ENCODE measurements at regions not wholly inside any gene's neighbourhood (a gene's known extent, or its start where the extent isn't known, plus 50 kb on each side); places are given as distances from the start of the nearest gene placed in this dataset.

- no peak for TF ChIP-seq POLR2A (IDR thresholded peaks at IDR 0.05)
- TF ChIP-seq, protein P1, sequence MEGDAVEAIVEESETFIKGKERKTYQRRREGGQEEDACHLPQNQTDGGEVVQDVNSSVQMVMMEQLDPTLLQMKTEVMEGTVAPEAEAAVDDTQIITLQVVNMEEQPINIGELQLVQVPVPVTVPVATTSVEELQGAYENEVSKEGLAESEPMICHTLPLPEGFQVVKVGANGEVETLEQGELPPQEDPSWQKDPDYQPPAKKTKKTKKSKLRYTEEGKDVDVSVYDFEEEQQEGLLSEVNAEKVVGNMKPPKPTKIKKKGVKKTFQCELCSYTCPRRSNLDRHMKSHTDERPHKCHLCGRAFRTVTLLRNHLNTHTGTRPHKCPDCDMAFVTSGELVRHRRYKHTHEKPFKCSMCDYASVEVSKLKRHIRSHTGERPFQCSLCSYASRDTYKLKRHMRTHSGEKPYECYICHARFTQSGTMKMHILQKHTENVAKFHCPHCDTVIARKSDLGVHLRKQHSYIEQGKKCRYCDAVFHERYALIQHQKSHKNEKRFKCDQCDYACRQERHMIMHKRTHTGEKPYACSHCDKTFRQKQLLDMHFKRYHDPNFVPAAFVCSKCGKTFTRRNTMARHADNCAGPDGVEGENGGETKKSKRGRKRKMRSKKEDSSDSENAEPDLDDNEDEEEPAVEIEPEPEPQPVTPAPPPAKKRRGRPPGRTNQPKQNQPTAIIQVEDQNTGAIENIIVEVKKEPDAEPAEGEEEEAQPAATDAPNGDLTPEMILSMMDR (IDR thresholded peaks at IDR 0.05): no peak
- intact Hi-C loops (cut with DNase I): no loop called here
- no peaks in the 10 kb centered on the region for H3K36me3 ChIP-seq (replicated peaks in 1 of 2)
- no peak for DNase-seq
- H3K27me3 ChIP-seq: no peaks in the 10 kb centered on the region
- H3K4me3 ChIP-seq: no peak overlapping the region
- no peaks in the 10 kb centered on the region for H3K4me1 ChIP-seq (replicated peaks in 1 of 2)
- WGBS, 4 donors: 76 to 79% (median 78%) methylated on average over 5 of the region's 5 CpGs
- H3K27ac ChIP-seq: no peak overlapping the region
- no peaks in the 10 kb centered on the region for H3K9me3 ChIP-seq (replicated peaks in 1 of 3)
These were observed 331.1 kb downstream of the DOK5 start for GRCh38 chr20:54806462-54806861.

GRCh38 chr20:54794874-54795273 lies 319.5 kb downstream of the DOK5 start:
- H3K36me3 ChIP-seq (replicated peaks in 1 of 2): no peaks in the 10 kb centered on the region
- H3K27me3 ChIP-seq: no peaks in the 10 kb centered on the region
- TF ChIP-seq, protein P1 (IDR thresholded peaks at IDR 0.05): no peak
- no peak for TF ChIP-seq POLR2A (IDR thresholded peaks at IDR 0.05)
- H3K4me3 ChIP-seq: no peak overlapping the region
- H3K4me1 ChIP-seq (replicated peaks in 1 of 2): no peaks in the 10 kb centered on the region
- no peak overlapping the region for H3K27ac ChIP-seq
- intact Hi-C loops (cut with DNase I): no loop called here
- 82 to 93% (median 86%) methylated on average over 12 to 13 of the region's 13 CpGs for WGBS, 4 donors
- H3K9me3 ChIP-seq (replicated peaks in 1 of 3): no peaks in the 10 kb centered on the region
- no peak for DNase-seq

DNA sequence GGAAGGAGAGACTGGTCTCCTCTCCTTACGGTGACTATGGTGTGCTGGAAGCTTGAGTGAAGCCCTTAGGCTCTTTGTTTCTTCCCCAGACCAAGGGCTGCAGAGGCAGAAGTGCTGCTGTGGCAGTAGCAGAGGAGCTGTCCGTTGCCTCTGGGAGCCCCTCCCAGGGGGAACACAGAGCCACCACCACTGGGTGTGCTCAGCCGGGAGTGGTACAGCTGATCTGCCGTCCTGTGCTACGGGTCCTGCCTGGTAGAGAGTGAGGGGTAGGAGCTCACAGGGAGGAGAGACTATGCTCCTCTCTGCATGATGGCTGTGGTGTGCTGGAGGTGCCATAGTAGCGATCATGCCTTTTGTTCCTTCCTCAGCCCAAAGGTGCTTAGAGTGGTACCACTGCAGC lies 318.7 kb downstream of the DOK5 start:
- TF ChIP-seq POLR2A (IDR thresholded peaks at IDR 0.05): no peak
- TF ChIP-seq, protein P1 (IDR thresholded peaks at IDR 0.05): no peak
- DNase-seq: no peak
- H3K27ac ChIP-seq: no peak overlapping the region
- H3K4me1 ChIP-seq (replicated peaks in 1 of 2): no peaks in the 10 kb centered on the region
- intact Hi-C loops (cut with DNase I): no loop called here
- H3K27me3 ChIP-seq: no peaks in the 10 kb centered on the region
- H3K4me3 ChIP-seq: no peak overlapping the region
- H3K9me3 ChIP-seq (replicated peaks in 1 of 3): no peaks in the 10 kb centered on the region
- WGBS, 4 donors: 75 to 91% (median 82%) methylated on average over 4 to 6 of the region's 6 CpGs
- no peaks in the 10 kb centered on the region for H3K36me3 ChIP-seq (replicated peaks in 1 of 2)

DNA sequence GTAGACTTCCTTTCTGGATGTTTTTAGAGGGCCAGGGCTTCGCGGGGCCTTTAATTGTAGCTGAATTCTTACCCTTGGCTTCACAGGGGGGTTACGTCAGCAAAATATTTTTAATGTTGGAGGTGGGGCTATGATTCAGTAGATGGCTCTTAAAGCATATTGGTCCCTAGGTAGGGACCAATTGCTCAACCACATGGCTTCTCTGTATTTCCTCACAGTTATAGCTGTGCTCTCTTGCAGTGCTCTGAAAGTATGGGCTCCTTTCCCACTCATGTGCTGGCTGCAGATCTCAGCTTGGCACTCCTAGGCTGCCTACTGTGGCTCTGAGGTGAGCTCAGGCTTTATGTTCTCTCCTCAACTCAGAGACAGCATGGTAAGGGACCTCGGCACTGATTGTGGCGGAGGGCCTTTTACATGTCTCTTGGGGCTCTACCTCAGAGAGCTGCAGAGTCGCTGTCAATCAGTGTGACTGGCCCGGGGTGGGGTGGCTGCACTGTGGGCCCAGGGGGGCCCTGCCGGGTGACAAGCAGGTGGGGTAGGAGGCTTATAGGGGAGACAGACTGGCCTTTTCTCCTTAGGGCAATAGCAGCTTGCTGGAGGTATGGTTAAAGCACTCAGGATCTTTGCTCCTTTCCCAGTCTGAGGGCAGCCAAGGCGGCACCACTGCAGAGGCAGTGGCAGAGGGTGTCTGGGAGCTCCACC lies 318.0 kb downstream of the DOK5 start:
- WGBS, 4 donors: 73 to 83% (median 78%) methylated on average over 5 to 9 of the region's 9 CpGs
- intact Hi-C loops (cut with DNase I): no loop called here
- DNase-seq: no peak
- Histone ChIP-seq H3K4me3 (no peak overlapping the region), H3K36me3 (replicated peaks in 1 of 2) (no peaks in the 10 kb centered on the region), H3K9me3 (replicated peaks in 1 of 3) (no peaks in the 10 kb centered on the region), H3K27ac (no peak overlapping the region), H3K4me1 (replicated peaks in 1 of 2) (no peaks in the 10 kb centered on the region), H3K27me3 (no peaks in the 10 kb centered on the region)
- TF ChIP-seq, protein P1 (IDR thresholded peaks at IDR 0.05): no peak
- no peak for TF ChIP-seq POLR2A (IDR thresholded peaks at IDR 0.05)
